ENCODE measurements at regions not wholly inside any gene's neighbourhood (a gene's known extent, or its start where the extent isn't known, plus 50 kb on each side); places are given as distances from the start of the nearest gene placed in this dataset.

DNA sequence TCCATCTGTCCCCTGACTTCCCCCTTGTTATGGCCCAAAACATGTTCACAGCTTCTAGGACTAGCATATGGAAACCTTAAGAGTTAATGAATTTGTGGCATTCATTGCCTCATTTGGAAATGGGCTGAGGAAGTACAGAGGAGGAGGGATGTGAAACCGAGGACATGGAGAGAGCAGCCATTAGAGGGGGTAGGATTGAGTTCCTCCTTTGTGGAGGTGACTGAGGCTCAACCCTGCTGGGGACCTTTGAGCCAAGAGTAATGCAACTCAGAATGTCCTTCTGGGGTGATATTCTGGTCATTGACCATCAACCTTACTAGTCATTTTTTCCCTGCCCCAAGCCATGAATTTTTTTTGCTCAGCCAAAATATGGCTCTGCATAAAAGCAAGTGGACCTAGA, 109.4 kb downstream of the ZNF518B start:
- ATAC-seq (no peak), DNase-seq (no peak)
- Mint-ChIP-seq H3K4me1 (ENCODE audit: low read depth) (no peaks in the 10 kb centered on the region), H3K27me3 (ENCODE audit: low read depth) (peaks cover 5% of the 10 kb centered on the region), H3K4me3 (no peak overlapping the region), H3K9me3 (no peaks in the 10 kb centered on the region), H3K36me3 (ENCODE audit: insufficient read depth) (no peaks in the 10 kb centered on the region)

GRCh38 chr4:10347281-10347795, 109.9 kb downstream of the ZNF518B start:
- Mint-ChIP-seq H3K36me3 (ENCODE audit: insufficient read depth) (no peaks in the 10 kb centered on the region), H3K4me1 (ENCODE audit: low read depth) (no peaks in the 10 kb centered on the region), H3K9me3 (no peaks in the 10 kb centered on the region), H3K4me3 (no peak overlapping the region), H3K27me3 (ENCODE audit: low read depth) (peaks cover 5% of the 10 kb centered on the region)
- ATAC-seq = no peak
- no peak for DNase-seq

- Mint-ChIP-seq H3K4me1 (ENCODE audit: low read depth) (no peaks in the 10 kb centered on the region), H3K4me3 (no peak overlapping the region), H3K27me3 (ENCODE audit: low read depth) (peaks cover 5% of the 10 kb centered on the region)
Measured at GRCh38 chr4:10346023-10346422, 111.2 kb downstream of the ZNF518B start.

DNA sequence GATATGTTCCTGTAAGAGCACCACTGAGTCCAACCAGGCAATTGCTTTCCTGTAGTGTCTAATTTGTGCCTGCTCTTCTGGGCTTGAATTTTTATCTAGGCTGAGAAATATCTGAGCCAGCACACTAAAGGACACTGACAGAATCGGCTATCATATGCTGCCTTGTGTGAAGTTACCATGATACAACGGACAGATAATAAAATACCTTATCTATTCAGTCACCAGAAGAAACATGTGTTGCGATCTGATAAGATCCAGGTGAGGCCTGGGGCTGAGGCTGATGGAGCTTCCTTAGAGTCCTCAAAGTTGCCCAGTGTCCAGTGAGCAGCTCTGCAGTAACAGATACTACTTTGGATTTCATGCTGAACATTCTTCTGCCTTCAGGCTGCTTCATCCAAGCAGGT, 111.8 kb downstream of the ZNF518B start:
- Mint-ChIP-seq H3K36me3 (ENCODE audit: insufficient read depth) (no peaks in the 10 kb centered on the region), H3K4me3 (no peak overlapping the region), H3K4me1 (ENCODE audit: low read depth) (no peaks in the 10 kb centered on the region), H3K9me3 (no peaks in the 10 kb centered on the region), H3K27me3 (ENCODE audit: low read depth) (peaks cover 5% of the 10 kb centered on the region)
- ATAC-seq = no peak
- no peak for DNase-seq

More at GRCh38 chr4:10346023-10346422, 111.2 kb downstream of the ZNF518B start:
- ATAC-seq (no peak), DNase-seq (no peak)
- no peaks in the 10 kb centered on the region for H3K9me3 Mint-ChIP-seq
- H3K36me3 Mint-ChIP-seq (ENCODE audit: insufficient read depth) = no peaks in the 10 kb centered on the region

- H3K4me1 Mint-ChIP-seq (ENCODE audit: low read depth) = no peaks in the 10 kb centered on the region
- peaks cover 5% of the 10 kb centered on the region for H3K27me3 Mint-ChIP-seq (ENCODE audit: low read depth)
- H3K36me3 Mint-ChIP-seq (ENCODE audit: insufficient read depth) = no peaks in the 10 kb centered on the region
- DNase-seq (no peak), ATAC-seq (no peak)
- no peaks in the 10 kb centered on the region for H3K9me3 Mint-ChIP-seq
- no peak overlapping the region for H3K4me3 Mint-ChIP-seq
Measured at GRCh38 chr4:10344824-10345223, 112.4 kb downstream of the ZNF518B start.

DNA sequence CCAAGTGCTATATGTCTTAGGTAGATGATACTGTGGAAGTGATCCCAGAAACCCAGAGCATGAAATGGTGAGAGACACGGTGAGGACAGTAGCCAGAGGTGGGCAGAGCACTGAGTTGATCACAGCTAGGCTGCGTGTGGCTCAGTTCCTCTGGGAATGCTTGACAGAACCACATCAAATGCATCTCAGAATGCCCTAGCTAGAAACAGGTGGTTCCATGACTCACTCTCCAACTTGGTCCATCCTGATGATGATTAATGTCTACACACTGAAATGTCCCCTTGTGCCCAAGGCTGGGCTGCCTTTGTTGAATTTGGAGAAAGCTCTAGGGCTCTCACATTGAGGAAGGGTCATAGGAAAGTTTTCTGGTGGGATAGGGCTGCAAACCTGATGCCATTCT, 113.6 kb downstream of the ZNF518B start:
- H3K27me3 Mint-ChIP-seq (ENCODE audit: low read depth) = peaks cover 5% of the 10 kb centered on the region

DNA sequence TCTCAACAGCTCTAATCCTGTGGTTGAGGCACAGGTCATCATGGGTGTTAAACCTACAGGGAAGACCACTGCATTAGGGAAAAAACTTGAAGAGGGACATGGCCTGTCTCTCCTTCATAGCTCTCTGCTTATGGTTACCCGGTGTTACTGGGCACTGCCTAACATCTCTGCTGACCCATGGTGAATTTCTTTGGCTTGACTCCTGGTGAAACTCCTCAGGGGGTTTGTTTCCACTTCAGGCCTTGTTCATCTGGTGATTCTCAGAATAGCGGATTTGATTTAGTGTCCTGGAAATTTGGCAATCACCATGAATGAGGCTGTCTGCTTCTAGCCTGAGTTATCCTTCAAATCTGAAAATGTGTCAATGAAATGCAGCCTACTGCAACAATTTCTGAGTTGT, 114.4 kb downstream of the ZNF518B start:
- ATAC-seq = no peak
- H3K9me3 Mint-ChIP-seq = no peaks in the 10 kb centered on the region
- DNase-seq = no peak
- H3K4me1 Mint-ChIP-seq (ENCODE audit: low read depth) = no peaks in the 10 kb centered on the region
- H3K36me3 Mint-ChIP-seq (ENCODE audit: insufficient read depth) = no peaks in the 10 kb centered on the region
- no peak overlapping the region for H3K4me3 Mint-ChIP-seq
- peaks cover 7% of the 10 kb centered on the region for H3K27me3 Mint-ChIP-seq (ENCODE audit: low read depth)

More for the DNA sequence above, 113.6 kb downstream of the ZNF518B start:
- ATAC-seq (no peak), DNase-seq (no peak)
- Mint-ChIP-seq H3K4me3 (no peak overlapping the region), H3K9me3 (no peaks in the 10 kb centered on the region), H3K36me3 (ENCODE audit: insufficient read depth) (no peaks in the 10 kb centered on the region), H3K4me1 (ENCODE audit: low read depth) (no peaks in the 10 kb centered on the region)

GRCh38 chr4:10336471-10336870, 120.8 kb downstream of the ZNF518B start:
- Mint-ChIP-seq H3K9me3 (no peaks in the 10 kb centered on the region), H3K4me3 (no peak overlapping the region), H3K4me1 (ENCODE audit: low read depth) (no peaks in the 10 kb centered on the region), H3K27me3 (ENCODE audit: low read depth) (peaks cover 18% of the 10 kb centered on the region), H3K36me3 (ENCODE audit: insufficient read depth) (no peaks in the 10 kb centered on the region)
- ATAC-seq (no peak), DNase-seq (no peak)

DNA sequence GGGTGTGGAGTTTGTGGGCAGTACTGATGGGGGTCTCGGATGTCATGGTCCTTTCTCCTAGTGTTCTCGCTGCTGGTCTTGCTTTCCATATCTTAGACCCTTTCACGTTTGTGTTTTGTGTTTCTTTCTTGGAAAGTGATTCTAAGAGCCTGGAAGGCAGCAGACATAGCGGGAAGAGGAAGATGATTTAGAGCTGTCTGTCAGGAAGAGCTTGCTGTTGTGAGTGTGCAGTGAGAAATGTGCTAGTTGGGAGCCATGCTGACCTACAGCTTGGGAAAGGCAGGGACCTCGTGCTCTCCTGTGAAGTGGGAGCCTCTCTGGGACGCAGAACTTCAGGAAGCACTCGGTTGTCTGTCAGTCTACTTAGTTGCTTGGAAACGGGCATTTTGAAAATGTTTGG, 122.2 kb downstream of the ZNF518B start:
- Mint-ChIP-seq H3K4me3 (no peak overlapping the region), H3K27me3 (ENCODE audit: low read depth) (peaks cover 18% of the 10 kb centered on the region), H3K9me3 (no peaks in the 10 kb centered on the region), H3K36me3 (ENCODE audit: insufficient read depth) (no peaks in the 10 kb centered on the region), H3K4me1 (ENCODE audit: low read depth) (no peaks in the 10 kb centered on the region)
- DNase-seq (no peak), ATAC-seq (no peak)

DNA sequence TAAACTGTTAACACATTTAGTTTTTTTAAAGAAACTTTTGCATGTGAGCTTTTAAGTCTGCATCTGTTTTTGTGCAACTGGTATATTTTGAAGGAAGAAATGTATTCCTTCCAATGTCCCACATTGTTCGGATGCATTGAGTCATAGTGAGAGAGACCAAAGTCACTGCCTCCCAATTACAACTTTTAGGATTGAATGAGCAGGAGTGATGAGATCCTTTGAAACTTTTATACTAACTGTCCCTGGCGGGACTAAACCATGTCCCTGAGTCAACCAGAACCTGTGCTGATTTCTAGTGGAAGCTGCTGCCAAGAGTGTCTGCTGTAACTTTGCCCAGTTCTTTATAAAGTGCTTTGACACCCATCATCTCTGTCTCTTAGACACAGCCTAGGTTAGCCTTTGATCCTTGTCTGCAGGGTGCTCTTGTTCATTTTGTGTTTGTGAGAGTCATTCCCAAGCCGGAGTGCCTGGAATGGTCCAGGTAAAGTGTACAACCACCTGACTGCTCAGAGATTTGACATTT, 122.7 kb downstream of the ZNF518B start:
- no peaks in the 10 kb centered on the region for H3K9me3 Mint-ChIP-seq
- ATAC-seq (no peak), DNase-seq (no peak)
- H3K4me1 Mint-ChIP-seq (ENCODE audit: low read depth) = no peaks in the 10 kb centered on the region
- no peaks in the 10 kb centered on the region for H3K36me3 Mint-ChIP-seq (ENCODE audit: insufficient read depth)
- peaks cover 18% of the 10 kb centered on the region for H3K27me3 Mint-ChIP-seq (ENCODE audit: low read depth)
- no peak overlapping the region for H3K4me3 Mint-ChIP-seq

DNA sequence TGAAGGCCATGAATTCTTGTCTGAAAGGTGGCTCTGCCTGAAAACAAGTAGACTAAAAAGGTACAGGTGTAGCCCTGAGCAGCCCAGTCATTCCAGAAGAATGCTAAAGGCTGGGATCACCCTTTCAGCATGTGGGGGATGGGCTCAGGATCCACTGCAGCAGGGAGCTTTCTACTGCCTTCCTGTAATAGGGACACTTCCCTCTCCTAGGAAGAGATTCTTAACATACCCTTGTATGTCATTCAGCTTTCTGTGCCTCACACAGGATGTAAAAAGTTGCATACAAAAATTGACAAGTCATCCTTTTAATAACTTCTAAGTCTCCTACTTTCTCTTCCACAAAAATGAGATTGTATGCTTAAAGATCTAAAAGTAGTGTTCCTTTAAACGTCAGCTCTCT, 123.3 kb downstream of the ZNF518B start:
- Mint-ChIP-seq H3K4me3 (no peak overlapping the region), H3K27me3 (ENCODE audit: low read depth) (peaks cover 18% of the 10 kb centered on the region), H3K36me3 (ENCODE audit: insufficient read depth) (no peaks in the 10 kb centered on the region), H3K9me3 (no peaks in the 10 kb centered on the region), H3K4me1 (ENCODE audit: low read depth) (no peaks in the 10 kb centered on the region)
- DNase-seq (no peak), ATAC-seq (no peak)

DNA sequence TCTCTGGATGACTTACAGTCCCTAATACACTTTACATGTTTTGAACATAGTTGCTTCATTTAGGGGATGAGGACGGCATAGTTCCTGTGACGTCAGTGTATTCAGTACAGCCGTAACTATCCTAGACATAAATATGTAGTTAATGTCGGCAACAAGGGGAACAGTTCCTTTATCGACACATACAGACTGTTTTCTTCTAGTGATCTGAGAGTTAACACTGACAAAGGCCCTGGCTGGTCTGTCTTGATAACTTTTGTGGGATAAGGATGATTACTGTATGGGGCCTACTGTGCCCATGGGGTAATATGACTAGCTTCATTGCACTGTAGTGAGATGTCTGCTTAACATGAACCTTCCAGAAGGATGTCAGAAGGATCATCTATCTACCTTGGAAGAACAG, 131.2 kb downstream of the ZNF518B start:
- no peak for ATAC-seq

GRCh38 chr4:10321931-10322330, 135.3 kb downstream of the ZNF518B start:
- Mint-ChIP-seq H3K36me3 (ENCODE audit: insufficient read depth) (no peaks in the 10 kb centered on the region), H3K27me3 (ENCODE audit: low read depth) (peaks cover 3% of the 10 kb centered on the region), H3K4me3 (no peak overlapping the region), H3K9me3 (no peaks in the 10 kb centered on the region), H3K4me1 (ENCODE audit: low read depth) (no peaks in the 10 kb centered on the region)
- ATAC-seq = no peak
- no peak for DNase-seq

More for the DNA sequence above, 131.2 kb downstream of the ZNF518B start:
- Mint-ChIP-seq H3K4me3 (no peak overlapping the region), H3K36me3 (ENCODE audit: insufficient read depth) (no peaks in the 10 kb centered on the region), H3K27me3 (ENCODE audit: low read depth) (peaks cover 3% of the 10 kb centered on the region), H3K9me3 (no peaks in the 10 kb centered on the region), H3K4me1 (ENCODE audit: low read depth) (no peaks in the 10 kb centered on the region)
- no peak for DNase-seq

GRCh38 chr4:10320130-10320529, 137.1 kb downstream of the ZNF518B start:
- peaks cover 3% of the 10 kb centered on the region for H3K27me3 Mint-ChIP-seq (ENCODE audit: low read depth)
- no peaks in the 10 kb centered on the region for H3K9me3 Mint-ChIP-seq
- no peaks in the 10 kb centered on the region for H3K36me3 Mint-ChIP-seq (ENCODE audit: insufficient read depth)
- H3K4me1 Mint-ChIP-seq (ENCODE audit: low read depth) = no peaks in the 10 kb centered on the region
- no peak for ATAC-seq
- no peak overlapping the region for H3K4me3 Mint-ChIP-seq
- DNase-seq = no peak

- ATAC-seq = no peak
- H3K9me3 Mint-ChIP-seq = no peaks in the 10 kb centered on the region
Measured at GRCh38 chr4:10317345-10317744, 139.9 kb downstream of the ZNF518B start.

GRCh38 chr4:10316851-10317250, 140.4 kb downstream of the ZNF518B start:
- Mint-ChIP-seq H3K27me3 (ENCODE audit: low read depth) (no peaks in the 10 kb centered on the region), H3K9me3 (no peaks in the 10 kb centered on the region), H3K36me3 (ENCODE audit: insufficient read depth) (no peaks in the 10 kb centered on the region), H3K4me3 (no peak overlapping the region), H3K4me1 (ENCODE audit: low read depth) (no peaks in the 10 kb centered on the region)
- DNase-seq = no peak
- no peak for ATAC-seq

More at GRCh38 chr4:10317345-10317744, 139.9 kb downstream of the ZNF518B start:
- no peak for DNase-seq
- no peaks in the 10 kb centered on the region for H3K4me1 Mint-ChIP-seq (ENCODE audit: low read depth)
- no peaks in the 10 kb centered on the region for H3K36me3 Mint-ChIP-seq (ENCODE audit: insufficient read depth)
- no peaks in the 10 kb centered on the region for H3K27me3 Mint-ChIP-seq (ENCODE audit: low read depth)
- no peak overlapping the region for H3K4me3 Mint-ChIP-seq

Data from activated T-cell treated with anti-CD3 and anti-CD28 coated beads, Interleukin-2, amount 50 U/mL, for 4 hours (primary cell).